HepG2 (cell line): ENCODE measurements at regions not wholly inside any gene's neighbourhood (a gene's known extent, or its start where the extent isn't known, plus 50 kb on each side); places are given as distances from the start of the nearest gene placed in this dataset.

Experiments
- E2F1 ChIP-seq: sonication (generic); formaldehyde crosslinking; IDR thresholded peaks from 2 replicates; pipeline ENCODE4 v1.5.0; 2020; ENCODE audit warnings: missing genetic modification reagents
- ETV6 ChIP-seq: sonication (generic); formaldehyde crosslinking; conservative IDR thresholded peaks from 2 replicates; pipeline ENCODE4 v1.4.0; 2020; ENCODE audit warnings: missing genetic modification reagents
- GRHL1 ChIP-seq: sonication (generic); formaldehyde crosslinking; conservative IDR thresholded peaks from 2 replicates; pipeline ENCODE4 v1.8.0; 2022; ENCODE audit warnings: missing genetic modification reagents
- MAF1 ChIP-seq: sonication (generic); formaldehyde crosslinking; IDR thresholded peaks from 2 replicates; pipeline ENCODE4 v1.5.0; 2020; ENCODE audit warnings: missing genetic modification reagents, borderline replicate concordance
- SNAPC4 ChIP-seq: sonication (generic); formaldehyde crosslinking; IDR thresholded peaks from 2 replicates; pipeline ENCODE4 v1.4.0; 2020; ENCODE audit warnings: mild to moderate bottlenecking, missing genetic modification reagents
- ZNF776 ChIP-seq: sonication (generic); formaldehyde crosslinking; IDR thresholded peaks from 2 replicates; pipeline ENCODE4 v1.4.0; 2020; ENCODE audit warnings: mild to moderate bottlenecking, missing genetic modification reagents
- ZSCAN20 ChIP-seq: sonication (generic); formaldehyde crosslinking; IDR thresholded peaks from 2 replicates; pipeline ENCODE4 v1.4.0; 2020; ENCODE audit warnings: missing genetic modification reagents, mild to moderate bottlenecking, borderline replicate concordance
- TF ChIP-seq, protein P1 (sequence below): IDR thresholded peaks from 2 replicates; pipeline ENCODE4 v1.6.1; 2012; ENCODE audit warnings: inconsistent platforms
- TF ChIP-seq, protein P2 (sequence below): sonication (generic); formaldehyde crosslinking; IDR thresholded peaks from 2 replicates; pipeline ENCODE4 v1.9.0; 2022; ENCODE audit warnings: missing genetic modification reagents, mild to moderate bottlenecking, borderline replicate concordance
- TF ChIP-seq, protein P3 (sequence below): IDR thresholded peaks from 2 replicates; pipeline ENCODE4 v1.6.1; 2016; ENCODE audit warnings: control low read depth
- TF ChIP-seq, protein P4 (sequence below): sonication (generic); formaldehyde crosslinking; IDR thresholded peaks from 2 replicates; pipeline ENCODE4 v1.8.1; 2023; ENCODE audit warnings: mild to moderate bottlenecking, inconsistent platforms, moderate library complexity, missing genetic modification reagents, borderline replicate concordance

GRCh38 chr6:170091639-170092579 is 199.0 kb downstream of the DLL1 start (continued):
- TF ChIP-seq SNAPC4 (CRISPR knock-in tag) (no peak), MAF1 (CRISPR knock-in tag) (no peak), ZSCAN20 (CRISPR knock-in tag) (no peak), ETV6 (CRISPR knock-in tag) (no peak), E2F1 (no peak), GRHL1 (CRISPR knock-in tag) (no peak), ZNF776 (CRISPR knock-in tag) (no peak)
- TF ChIP-seq, protein P1, sequence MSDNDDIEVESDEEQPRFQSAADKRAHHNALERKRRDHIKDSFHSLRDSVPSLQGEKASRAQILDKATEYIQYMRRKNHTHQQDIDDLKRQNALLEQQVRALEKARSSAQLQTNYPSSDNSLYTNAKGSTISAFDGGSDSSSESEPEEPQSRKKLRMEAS, result no peak
- TF ChIP-seq, protein P2, sequence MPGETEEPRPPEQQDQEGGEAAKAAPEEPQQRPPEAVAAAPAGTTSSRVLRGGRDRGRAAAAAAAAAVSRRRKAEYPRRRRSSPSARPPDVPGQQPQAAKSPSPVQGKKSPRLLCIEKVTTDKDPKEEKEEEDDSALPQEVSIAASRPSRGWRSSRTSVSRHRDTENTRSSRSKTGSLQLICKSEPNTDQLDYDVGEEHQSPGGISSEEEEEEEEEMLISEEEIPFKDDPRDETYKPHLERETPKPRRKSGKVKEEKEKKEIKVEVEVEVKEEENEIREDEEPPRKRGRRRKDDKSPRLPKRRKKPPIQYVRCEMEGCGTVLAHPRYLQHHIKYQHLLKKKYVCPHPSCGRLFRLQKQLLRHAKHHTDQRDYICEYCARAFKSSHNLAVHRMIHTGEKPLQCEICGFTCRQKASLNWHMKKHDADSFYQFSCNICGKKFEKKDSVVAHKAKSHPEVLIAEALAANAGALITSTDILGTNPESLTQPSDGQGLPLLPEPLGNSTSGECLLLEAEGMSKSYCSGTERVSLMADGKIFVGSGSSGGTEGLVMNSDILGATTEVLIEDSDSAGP (CRISPR knock-in tag), result no peak
- TF ChIP-seq, protein P3, sequence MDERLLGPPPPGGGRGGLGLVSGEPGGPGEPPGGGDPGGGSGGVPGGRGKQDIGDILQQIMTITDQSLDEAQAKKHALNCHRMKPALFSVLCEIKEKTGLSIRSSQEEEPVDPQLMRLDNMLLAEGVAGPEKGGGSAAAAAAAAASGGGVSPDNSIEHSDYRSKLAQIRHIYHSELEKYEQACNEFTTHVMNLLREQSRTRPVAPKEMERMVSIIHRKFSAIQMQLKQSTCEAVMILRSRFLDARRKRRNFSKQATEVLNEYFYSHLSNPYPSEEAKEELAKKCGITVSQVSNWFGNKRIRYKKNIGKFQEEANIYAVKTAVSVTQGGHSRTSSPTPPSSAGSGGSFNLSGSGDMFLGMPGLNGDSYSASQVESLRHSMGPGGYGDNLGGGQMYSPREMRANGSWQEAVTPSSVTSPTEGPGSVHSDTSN (CRISPR knock-in tag), result no peak
- TF ChIP-seq, protein P4, sequence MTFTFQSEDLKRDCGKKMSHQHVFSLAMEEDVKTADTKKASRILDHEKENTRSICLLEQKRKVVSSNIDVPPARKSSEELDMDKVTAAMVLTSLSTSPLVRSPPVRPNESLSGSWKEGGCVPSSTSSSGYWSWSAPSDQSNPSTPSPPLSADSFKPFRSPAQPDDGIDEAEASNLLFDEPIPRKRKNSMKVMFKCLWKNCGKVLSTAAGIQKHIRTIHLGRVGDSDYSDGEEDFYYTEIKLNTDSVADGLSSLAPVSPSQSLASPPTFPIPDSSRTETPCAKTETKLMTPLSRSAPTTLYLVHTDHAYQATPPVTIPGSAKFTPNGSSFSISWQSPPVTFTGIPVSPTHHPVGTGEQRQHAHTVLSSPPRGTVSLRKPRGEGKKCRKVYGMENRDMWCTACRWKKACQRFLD (CRISPR knock-in tag), result no peak
- TF ChIP-seq, all 625 proteins: peak for 0
